Activated CD8-positive, alpha-beta memory T cell treated with anti-CD3 and anti-CD28 coated beads for 48 hours (primary cell): ENCODE measurements at regions not wholly inside any gene's neighbourhood (a gene's known extent, or its start where the extent isn't known, plus 50 kb on each side); places are given as distances from the start of the nearest gene placed in this dataset.

Source experiments
- DNase-seq, 3 experiments: peaks; one replicate each; pipeline ENCODE4 v3.0.0-alpha.2; 2020; ENCODE audit warnings: low read depth in 2 of 3, low spot score in 2 of 3

- peak in 1 of 3 experiments; percentile 2 for DNase-seq
Measured at GRCh38 chr7:20267482-20267881, 50.3 kb upstream of the MACC1 start.

- no peak for DNase-seq
Measured at GRCh38 chr7:20268824-20269223, 51.6 kb upstream of the MACC1 start.

GRCh38 chr7:20269726-20270125 lies 52.5 kb upstream of the MACC1 start:
- no peak for DNase-seq

GRCh38 chr7:20270371-20270770 lies 53.2 kb upstream of the MACC1 start:
- DNase-seq = no peak

DNA sequence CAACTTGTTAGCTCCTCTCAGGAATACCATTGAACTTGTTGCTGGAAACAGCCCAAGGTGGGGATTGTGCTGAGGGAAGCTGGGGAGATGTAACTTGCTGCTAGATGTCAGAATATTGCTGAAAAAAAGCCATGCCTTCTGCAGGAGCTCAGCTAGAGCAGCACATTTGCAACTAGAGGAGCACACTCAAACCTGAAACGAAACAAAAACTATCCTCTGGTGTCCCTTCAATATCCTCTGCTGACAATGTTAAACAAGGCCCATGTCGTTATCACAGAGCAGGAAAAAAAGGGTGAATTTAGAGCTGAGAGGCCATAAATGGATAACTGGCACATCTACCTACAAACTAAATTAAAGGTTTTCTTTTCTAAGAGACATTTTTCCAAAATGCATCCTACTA lies 53.7 kb upstream of the MACC1 start:
- no peak for DNase-seq

GRCh38 chr7:20275637-20276036 lies 55.1 kb upstream of the ITGB8 start:
- DNase-seq = no peak

GRCh38 chr7:20276705-20277472 lies 53.8 kb upstream of the ITGB8 start:
- no peak for DNase-seq

DNA sequence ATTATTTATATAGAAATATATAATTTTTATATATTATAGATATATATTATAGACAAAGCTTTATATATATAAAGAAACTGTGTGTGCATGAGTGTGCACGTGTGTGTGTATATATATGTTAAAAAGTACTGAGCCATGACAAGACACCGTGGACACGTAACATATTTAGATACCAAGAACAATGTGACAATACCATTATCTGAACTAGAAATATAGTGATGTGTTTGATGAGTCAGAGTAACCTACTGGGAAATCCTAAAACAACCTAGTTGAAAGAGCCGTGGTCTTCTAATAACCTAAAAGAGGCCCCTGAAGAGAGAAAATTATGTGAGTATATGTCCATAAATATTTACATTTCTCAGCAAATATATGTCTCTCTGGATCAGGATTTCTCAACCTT lies 50.7 kb upstream of the ITGB8 start:
- no peak for DNase-seq

DNA sequence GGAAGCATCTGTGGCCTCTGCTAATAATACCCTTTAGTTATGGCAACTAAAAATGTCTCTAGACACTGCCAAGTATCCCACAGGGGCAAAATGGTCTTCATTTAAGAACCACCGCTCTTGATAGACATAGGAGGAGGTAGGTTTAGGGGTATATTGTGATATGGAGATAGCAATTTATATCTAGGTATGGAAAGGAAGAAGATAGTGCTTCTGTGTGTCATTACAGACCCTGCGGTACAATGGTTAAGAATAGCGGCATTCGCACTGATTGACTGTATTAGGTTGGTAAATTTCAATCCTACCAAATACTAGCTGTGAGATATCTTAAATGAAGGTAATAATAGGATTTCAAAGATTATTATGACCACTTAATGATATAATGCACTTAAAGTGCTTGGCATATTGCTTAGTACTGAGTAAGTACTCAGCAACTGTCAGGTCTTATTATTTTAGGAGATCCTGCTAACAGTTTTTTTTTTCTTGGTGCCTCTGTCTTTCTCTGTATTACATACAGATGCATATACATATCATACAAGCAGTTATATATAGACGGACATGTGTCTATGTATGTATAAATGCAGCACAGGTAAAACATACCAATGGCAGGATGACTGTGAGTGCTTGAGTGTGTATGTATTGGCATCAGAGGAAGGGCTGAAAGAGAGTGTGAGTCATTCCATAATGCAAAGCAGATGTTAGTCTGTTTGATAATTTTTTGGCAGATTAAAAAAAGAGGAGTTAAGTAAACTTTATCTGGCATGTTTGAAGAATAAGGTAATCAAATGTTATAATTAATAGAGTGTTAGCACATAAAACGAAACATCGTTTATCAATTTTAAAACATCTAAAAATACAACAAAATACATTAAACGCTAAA lies 50.0 kb upstream of the ITGB8 start:
- DNase-seq = no peak
